ENCODE measurements at regions not wholly inside any gene's neighbourhood (a gene's known extent, or its start where the extent isn't known, plus 50 kb on each side); places are given as distances from the start of the nearest gene placed in this dataset.

- H3K9me3 ChIP-seq (replicated peaks in 1 of 11): no peaks in the 10 kb centered on the region
Measured at GRCh38 chr6:168719901-168720300, 278.9 kb downstream of the SMOC2 start.

GRCh38 chr6:168718821-168719475 lies 278.0 kb downstream of the SMOC2 start:
- Histone ChIP-seq H3K9me3 (replicated peaks in 1 of 11) (no peaks in the 10 kb centered on the region), H4K20me1 (no peaks in the 10 kb centered on the region), H3K4me1 (peaks cover 0 to 3% (median 1%) of the 10 kb centered on the region in 10 experiments; a peak in 10 of 20 replicates), H3K4me3 (no peak overlapping the region), H3K27ac (no peak overlapping the region), H3K27me3 (no peaks in the 10 kb centered on the region), H3K9ac (no peak overlapping the region), H3K36me3 (no peaks in the 10 kb centered on the region), H3K4me2 (no peak overlapping the region)
- no peak for TF ChIP-seq Cebpa-rat (IDR thresholded peaks at IDR 0.05)

More at GRCh38 chr6:168719901-168720300, 278.9 kb downstream of the SMOC2 start:
- H3K4me2 ChIP-seq: no peak overlapping the region
- no peak overlapping the region for H3K27ac ChIP-seq
- no peak overlapping the region for H3K4me3 ChIP-seq
- H3K9ac ChIP-seq: no peak overlapping the region
- 0 out of 22 replicates have a peak, but pooled peaks cover 0 to 5% (median 0%) of the 10 kb centered on the region in 11 experiments for H4K20me1 ChIP-seq
- no peaks in the 10 kb centered on the region for H3K27me3 ChIP-seq
- no peaks in the 10 kb centered on the region for H3K36me3 ChIP-seq
- no peak for TF ChIP-seq Cebpa-rat (IDR thresholded peaks at IDR 0.05)
- peaks cover 0 to 13% (median 11%) of the 10 kb centered on the region in 10 experiments; a peak in 16 of 20 replicates for H3K4me1 ChIP-seq

All from BLaER1 treated with 17β-estradiol and CSF1 and Interleukin-3, amounts not matched to agents 10 nM and 100 nM (cell line).